ENCODE measurements at regions not wholly inside any gene's neighbourhood (a gene's known extent, or its start where the extent isn't known, plus 50 kb on each side); places are given as distances from the start of the nearest gene placed in this dataset.

- DNase-seq (ENCODE audit: low read depth), result no peak
- no peaks in the 10 kb centered on the region for H3K27me3 ChIP-seq (ENCODE audit: control insufficient read depth, insufficient read depth, low read length)
- TF ChIP-seq, protein P1, sequence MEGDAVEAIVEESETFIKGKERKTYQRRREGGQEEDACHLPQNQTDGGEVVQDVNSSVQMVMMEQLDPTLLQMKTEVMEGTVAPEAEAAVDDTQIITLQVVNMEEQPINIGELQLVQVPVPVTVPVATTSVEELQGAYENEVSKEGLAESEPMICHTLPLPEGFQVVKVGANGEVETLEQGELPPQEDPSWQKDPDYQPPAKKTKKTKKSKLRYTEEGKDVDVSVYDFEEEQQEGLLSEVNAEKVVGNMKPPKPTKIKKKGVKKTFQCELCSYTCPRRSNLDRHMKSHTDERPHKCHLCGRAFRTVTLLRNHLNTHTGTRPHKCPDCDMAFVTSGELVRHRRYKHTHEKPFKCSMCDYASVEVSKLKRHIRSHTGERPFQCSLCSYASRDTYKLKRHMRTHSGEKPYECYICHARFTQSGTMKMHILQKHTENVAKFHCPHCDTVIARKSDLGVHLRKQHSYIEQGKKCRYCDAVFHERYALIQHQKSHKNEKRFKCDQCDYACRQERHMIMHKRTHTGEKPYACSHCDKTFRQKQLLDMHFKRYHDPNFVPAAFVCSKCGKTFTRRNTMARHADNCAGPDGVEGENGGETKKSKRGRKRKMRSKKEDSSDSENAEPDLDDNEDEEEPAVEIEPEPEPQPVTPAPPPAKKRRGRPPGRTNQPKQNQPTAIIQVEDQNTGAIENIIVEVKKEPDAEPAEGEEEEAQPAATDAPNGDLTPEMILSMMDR (IDR thresholded peaks at IDR 0.05; ENCODE audit: insufficient read depth, low read length, poor library complexity, severe bottlenecking), result no peak
- no peaks in the 10 kb centered on the region for H3K36me3 ChIP-seq (ENCODE audit: control insufficient read depth, insufficient read depth, low read length)
- H3K4me3 ChIP-seq (ENCODE audit: low read depth, low read length), result no peak overlapping the region
These were observed 100.6 kb upstream of the MLIP start for GRCh38 chr6:54010340-54011276.

- Histone ChIP-seq H3K36me3 (ENCODE audit: control insufficient read depth, insufficient read depth, low read length) (no peaks in the 10 kb centered on the region), H3K27me3 (ENCODE audit: control insufficient read depth, insufficient read depth, low read length) (no peaks in the 10 kb centered on the region), H3K4me3 (ENCODE audit: low read depth, low read length) (no peak overlapping the region)
- DNase-seq (ENCODE audit: low read depth), result no peak
- TF ChIP-seq, protein P1 (IDR thresholded peaks at IDR 0.05; ENCODE audit: insufficient read depth, low read length, poor library complexity, severe bottlenecking), result no peak
These were observed 100.0 kb upstream of the MLIP start for GRCh38 chr6:54011277-54011648.

GRCh38 chr6:54013966-54014365, 97.3 kb upstream of the MLIP start:
- TF ChIP-seq, protein P1 (IDR thresholded peaks at IDR 0.05; ENCODE audit: insufficient read depth, low read length, poor library complexity, severe bottlenecking), result no peak
- H3K36me3 ChIP-seq (ENCODE audit: control insufficient read depth, insufficient read depth, low read length), result no peaks in the 10 kb centered on the region
- no peaks in the 10 kb centered on the region for H3K27me3 ChIP-seq (ENCODE audit: control insufficient read depth, insufficient read depth, low read length)
- no peak overlapping the region for H3K4me3 ChIP-seq (ENCODE audit: low read depth, low read length)
- DNase-seq (ENCODE audit: low read depth), result no peak

- TF ChIP-seq, protein P1 (IDR thresholded peaks at IDR 0.05; ENCODE audit: insufficient read depth, low read length, poor library complexity, severe bottlenecking), result no peak
- H3K27me3 ChIP-seq (ENCODE audit: control insufficient read depth, insufficient read depth, low read length), result no peaks in the 10 kb centered on the region
- DNase-seq (ENCODE audit: low read depth), result no peak
- H3K36me3 ChIP-seq (ENCODE audit: control insufficient read depth, insufficient read depth, low read length), result no peaks in the 10 kb centered on the region
- H3K4me3 ChIP-seq (ENCODE audit: low read depth, low read length), result no peak overlapping the region
These were observed 96.8 kb upstream of the MLIP start for GRCh38 chr6:54014440-54014839.

DNA sequence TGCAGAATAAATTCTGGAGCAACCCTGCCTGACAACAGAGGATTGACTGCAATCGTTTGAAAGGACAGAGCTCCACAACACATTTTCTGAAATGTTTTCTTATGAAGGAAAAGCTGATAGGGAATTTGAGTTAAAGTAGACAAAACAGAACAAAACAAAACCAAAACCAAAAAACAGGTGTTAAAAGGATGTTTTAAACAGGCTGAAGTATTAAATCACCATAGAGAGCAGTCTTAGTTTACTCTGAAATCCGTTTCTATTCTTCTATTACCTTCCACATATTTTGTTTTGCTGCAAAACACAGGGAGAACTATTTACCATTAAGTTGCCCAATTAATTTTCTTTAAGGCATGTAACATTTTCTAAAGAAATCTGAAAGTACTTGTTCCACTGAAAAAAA, 93.4 kb upstream of the MLIP start:
- TF ChIP-seq, protein P1 (IDR thresholded peaks at IDR 0.05; ENCODE audit: insufficient read depth, low read length, poor library complexity, severe bottlenecking), result no peak
- DNase-seq (ENCODE audit: low read depth), result no peak

DNA sequence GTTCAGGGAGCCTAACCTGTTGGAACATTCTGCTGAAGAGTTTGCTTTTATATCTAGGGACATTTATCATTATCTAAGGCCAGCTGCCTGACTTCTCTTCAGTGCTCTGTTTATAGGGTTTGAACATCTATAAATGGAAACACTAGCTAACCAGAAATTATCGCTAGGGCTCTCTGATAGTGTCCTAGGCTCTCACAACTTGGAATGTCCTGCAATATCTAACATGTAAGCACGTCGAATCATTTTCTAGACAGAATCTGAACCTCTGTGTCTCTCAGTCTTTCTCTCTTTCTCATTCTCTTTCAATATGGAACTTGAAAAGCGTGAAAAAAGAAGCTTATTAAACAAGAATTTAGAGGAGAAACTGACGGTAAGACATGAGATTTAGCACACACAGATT, 92.5 kb upstream of the MLIP start:
- H3K4me3 ChIP-seq (ENCODE audit: low read depth, low read length), result no peak overlapping the region
- no peak for DNase-seq (ENCODE audit: low read depth)
- H3K36me3 ChIP-seq (ENCODE audit: control insufficient read depth, insufficient read depth, low read length), result no peaks in the 10 kb centered on the region
- no peaks in the 10 kb centered on the region for H3K27me3 ChIP-seq (ENCODE audit: control insufficient read depth, insufficient read depth, low read length)
- TF ChIP-seq, protein P1 (IDR thresholded peaks at IDR 0.05; ENCODE audit: insufficient read depth, low read length, poor library complexity, severe bottlenecking), result no peak

More for the DNA sequence above, 93.4 kb upstream of the MLIP start:
- no peak overlapping the region for H3K4me3 ChIP-seq (ENCODE audit: low read depth, low read length)
- H3K27me3 ChIP-seq (ENCODE audit: control insufficient read depth, insufficient read depth, low read length), result no peaks in the 10 kb centered on the region
- H3K36me3 ChIP-seq (ENCODE audit: control insufficient read depth, insufficient read depth, low read length), result no peaks in the 10 kb centered on the region
